ENCODE measurements at regions not wholly inside any gene's neighbourhood (a gene's known extent, or its start where the extent isn't known, plus 50 kb on each side); places are given as distances from the start of the nearest gene placed in this dataset.

DNA sequence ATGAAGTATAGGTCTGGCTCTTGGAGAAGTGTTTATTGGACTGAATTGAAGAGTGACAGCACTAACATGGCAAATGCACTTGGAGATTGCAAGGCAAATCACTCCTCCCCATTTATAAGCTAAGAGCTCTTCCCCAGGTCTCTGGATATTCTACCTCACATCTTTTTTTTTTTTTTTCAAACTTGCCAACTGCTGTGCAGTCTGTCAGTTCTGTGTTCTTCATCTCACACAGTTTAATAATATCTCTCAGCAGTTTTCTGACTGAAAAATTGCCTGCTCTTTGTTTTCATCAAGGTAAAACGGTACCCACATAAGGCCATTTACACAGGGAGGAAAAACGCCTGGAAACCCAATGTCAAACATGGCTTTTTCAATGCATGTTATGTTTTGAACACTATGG, 186.1 kb upstream of the B3GALT2 start:
- H3K4me2 ChIP-seq (ENCODE audit: low read length): no peak overlapping the region
- ChIA-PET POLR2A (no interaction called here), CTCF (ENCODE audit: unreplicated experiment) (no interaction called here)

GRCh38 chr1:193368302-193368701, 181.9 kb upstream of the B3GALT2 start:
- H3K9me3 ChIP-seq (ENCODE audit: low read length): no peaks in the 10 kb centered on the region
- H2AFZ ChIP-seq (ENCODE audit: low read length): no peak overlapping the region
- no peaks in the 10 kb centered on the region for H3K9me2 ChIP-seq (ENCODE audit: insufficient read depth, low read length)
- no peaks in the 10 kb centered on the region for H3K4me1 ChIP-seq (ENCODE audit: insufficient read depth, low read length, poor library complexity, severe bottlenecking)
- no peak overlapping the region for H3K27ac ChIP-seq (ENCODE audit: low read depth, low read length, poor library complexity, severe bottlenecking)
- no peak for DNase-seq (ENCODE audit: low spot score)
- no peaks in the 10 kb centered on the region for H3K79me2 ChIP-seq (ENCODE audit: insufficient read depth, low read depth, low read length)
- TF ChIP-seq, protein P1, sequence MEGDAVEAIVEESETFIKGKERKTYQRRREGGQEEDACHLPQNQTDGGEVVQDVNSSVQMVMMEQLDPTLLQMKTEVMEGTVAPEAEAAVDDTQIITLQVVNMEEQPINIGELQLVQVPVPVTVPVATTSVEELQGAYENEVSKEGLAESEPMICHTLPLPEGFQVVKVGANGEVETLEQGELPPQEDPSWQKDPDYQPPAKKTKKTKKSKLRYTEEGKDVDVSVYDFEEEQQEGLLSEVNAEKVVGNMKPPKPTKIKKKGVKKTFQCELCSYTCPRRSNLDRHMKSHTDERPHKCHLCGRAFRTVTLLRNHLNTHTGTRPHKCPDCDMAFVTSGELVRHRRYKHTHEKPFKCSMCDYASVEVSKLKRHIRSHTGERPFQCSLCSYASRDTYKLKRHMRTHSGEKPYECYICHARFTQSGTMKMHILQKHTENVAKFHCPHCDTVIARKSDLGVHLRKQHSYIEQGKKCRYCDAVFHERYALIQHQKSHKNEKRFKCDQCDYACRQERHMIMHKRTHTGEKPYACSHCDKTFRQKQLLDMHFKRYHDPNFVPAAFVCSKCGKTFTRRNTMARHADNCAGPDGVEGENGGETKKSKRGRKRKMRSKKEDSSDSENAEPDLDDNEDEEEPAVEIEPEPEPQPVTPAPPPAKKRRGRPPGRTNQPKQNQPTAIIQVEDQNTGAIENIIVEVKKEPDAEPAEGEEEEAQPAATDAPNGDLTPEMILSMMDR (conservative IDR thresholded peaks at IDR 0.05; ENCODE audit: low read length): no peak
- TF ChIP-seq EZH2phosphoT487 (IDR thresholded peaks at IDR 0.05; ENCODE audit: borderline replicate concordance, low read depth, low read length): no peak
- no TSS peak for BruUV-seq (replicated peaks)
- ChIA-PET POLR2A (no interaction called here), CTCF (ENCODE audit: unreplicated experiment) (no interaction called here)
- H4K20me1 ChIP-seq (ENCODE audit: insufficient read depth, low read length): no peaks in the 10 kb centered on the region; the same call in 1 of the 2 replicates
- H3K36me3 ChIP-seq (ENCODE audit: insufficient read depth, low read length): no peaks in the 10 kb centered on the region
- H3K4me3 ChIP-seq (ENCODE audit: low read depth, low read length, poor library complexity, severe bottlenecking): no peak overlapping the region
- intact Hi-C loops (cut with micrococcal nuclease; ENCODE audit: unreplicated experiment): no loop called here
- H3K4me2 ChIP-seq (ENCODE audit: low read length): no peak overlapping the region

More for the DNA sequence above, 186.1 kb upstream of the B3GALT2 start:
- H3K4me3 ChIP-seq (ENCODE audit: low read depth, low read length, poor library complexity, severe bottlenecking): no peak overlapping the region
- H3K4me1 ChIP-seq (ENCODE audit: insufficient read depth, low read length, poor library complexity, severe bottlenecking): no peaks in the 10 kb centered on the region
- H3K79me2 ChIP-seq (ENCODE audit: insufficient read depth, low read depth, low read length): no peaks in the 10 kb centered on the region
- intact Hi-C loops (cut with micrococcal nuclease; ENCODE audit: unreplicated experiment): no loop called here
- H4K20me1 ChIP-seq (ENCODE audit: insufficient read depth, low read length): no peaks in the 10 kb centered on the region; the same call in 1 of the 2 replicates
- no TSS peak for BruUV-seq (replicated peaks)
- no peak overlapping the region for H3K27ac ChIP-seq (ENCODE audit: low read depth, low read length, poor library complexity, severe bottlenecking)
- H3K9me2 ChIP-seq (ENCODE audit: insufficient read depth, low read length): no peaks in the 10 kb centered on the region
- no peak for DNase-seq (ENCODE audit: low spot score)
- no peaks in the 10 kb centered on the region for H3K36me3 ChIP-seq (ENCODE audit: insufficient read depth, low read length)
- H3K9me3 ChIP-seq (ENCODE audit: low read length): no peaks in the 10 kb centered on the region
- no peak for TF ChIP-seq EZH2phosphoT487 (IDR thresholded peaks at IDR 0.05; ENCODE audit: borderline replicate concordance, low read depth, low read length)
- TF ChIP-seq, protein P1 (conservative IDR thresholded peaks at IDR 0.05; ENCODE audit: low read length): no peak
- no peak overlapping the region for H2AFZ ChIP-seq (ENCODE audit: low read length)

DNA sequence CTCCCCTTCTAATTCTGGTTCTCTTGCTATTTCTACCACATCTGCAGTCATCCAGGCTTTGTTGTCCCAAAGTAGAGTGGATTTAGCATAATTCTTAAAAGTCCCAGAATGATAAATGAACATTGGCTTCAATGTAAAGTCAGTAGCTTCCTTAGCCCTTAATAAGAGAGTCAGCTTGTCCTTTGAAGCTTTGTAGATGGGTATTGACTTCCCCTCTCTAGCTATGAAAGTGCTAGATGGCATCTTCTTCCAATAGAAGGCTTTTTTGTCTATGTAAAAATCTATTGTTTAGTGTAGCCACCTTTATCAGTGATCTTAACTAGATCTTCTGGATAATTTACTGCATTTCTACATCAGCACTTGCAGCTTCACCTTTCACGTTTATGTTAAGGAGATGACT, 181.4 kb upstream of the B3GALT2 start:
- Histone ChIP-seq H3K9me3 (ENCODE audit: low read length) (no peaks in the 10 kb centered on the region), H3K9me2 (ENCODE audit: insufficient read depth, low read length) (no peaks in the 10 kb centered on the region), H2AFZ (ENCODE audit: low read length) (no peak overlapping the region), H3K36me3 (ENCODE audit: insufficient read depth, low read length) (no peaks in the 10 kb centered on the region), H3K79me2 (ENCODE audit: insufficient read depth, low read depth, low read length) (no peaks in the 10 kb centered on the region), H3K4me2 (ENCODE audit: low read length) (no peak overlapping the region), H3K27ac (ENCODE audit: low read depth, low read length, poor library complexity, severe bottlenecking) (no peak overlapping the region), H3K4me3 (ENCODE audit: low read depth, low read length, poor library complexity, severe bottlenecking) (no peak overlapping the region), H3K4me1 (ENCODE audit: insufficient read depth, low read length, poor library complexity, severe bottlenecking) (no peaks in the 10 kb centered on the region), H4K20me1 (ENCODE audit: insufficient read depth, low read length) (no peaks in the 10 kb centered on the region; the same call in 1 of the 2 replicates)
- intact Hi-C loops (cut with micrococcal nuclease; ENCODE audit: unreplicated experiment): no loop called here
- ChIA-PET CTCF (ENCODE audit: unreplicated experiment) (no interaction called here), POLR2A (no interaction called here)
- no peak for TF ChIP-seq EZH2phosphoT487 (IDR thresholded peaks at IDR 0.05; ENCODE audit: borderline replicate concordance, low read depth, low read length)
- TF ChIP-seq, protein P1 (conservative IDR thresholded peaks at IDR 0.05; ENCODE audit: low read length): no peak
- no TSS peak for BruUV-seq (replicated peaks)
- no peak for DNase-seq (ENCODE audit: low spot score)
